ENCODE measurements at regions not wholly inside any gene's neighbourhood (a gene's known extent, or its start where the extent isn't known, plus 50 kb on each side); places are given as distances from the start of the nearest gene placed in this dataset.

DNA sequence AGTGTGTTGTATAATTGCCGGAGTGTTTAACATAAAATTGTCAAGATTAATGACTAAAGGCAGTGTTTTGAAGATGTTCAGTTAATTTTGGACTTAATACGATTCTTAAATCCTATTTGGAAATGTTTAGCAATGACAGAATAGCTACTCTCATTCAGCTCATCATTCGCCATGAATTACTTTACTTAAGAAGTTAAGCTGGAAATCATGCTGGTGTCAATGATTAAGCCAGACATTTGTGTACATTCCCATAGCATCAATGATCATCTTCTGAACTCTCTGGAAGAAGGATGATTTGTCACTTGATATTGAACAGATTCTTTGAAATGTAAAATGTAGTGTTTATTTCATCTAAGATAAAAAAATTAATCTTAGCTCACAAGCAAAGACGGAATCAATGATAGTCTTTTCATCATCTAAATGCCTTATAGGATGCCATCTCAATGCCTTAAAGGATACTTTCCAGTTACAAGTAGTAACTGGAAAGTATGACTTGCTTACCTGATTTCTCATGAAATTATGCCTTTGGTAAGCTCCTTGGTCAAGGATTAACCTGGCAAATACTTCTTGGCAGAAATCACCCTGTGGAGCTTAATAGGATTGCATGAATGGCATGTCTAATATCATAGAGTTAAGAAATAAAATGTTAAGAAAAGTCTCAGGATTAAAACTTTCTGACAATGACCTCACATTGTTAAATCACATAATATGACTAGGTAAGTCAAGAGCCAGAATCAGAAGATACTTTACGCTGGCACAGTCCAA lies 515.5 kb upstream of the AGA start:
- intact Hi-C loops (cut with DNase I; ENCODE audit: low total_unique reads): no loop called here
- DNase-seq: no peak
- WGBS, 2 donors: 94 to 95% methylated on average over 5 of the region's 5 CpGs
- Histone ChIP-seq H3K27ac (no peak overlapping the region), H3K27me3 (no peaks in the 10 kb centered on the region), H3K9me3 (no peaks in the 10 kb centered on the region), H3K36me3 (ENCODE audit: low read depth, missing control alignments) (no peaks in the 10 kb centered on the region), H3K4me3 (no peak overlapping the region), H3K4me1 (no peaks in the 10 kb centered on the region)
- TF ChIP-seq, protein P1, sequence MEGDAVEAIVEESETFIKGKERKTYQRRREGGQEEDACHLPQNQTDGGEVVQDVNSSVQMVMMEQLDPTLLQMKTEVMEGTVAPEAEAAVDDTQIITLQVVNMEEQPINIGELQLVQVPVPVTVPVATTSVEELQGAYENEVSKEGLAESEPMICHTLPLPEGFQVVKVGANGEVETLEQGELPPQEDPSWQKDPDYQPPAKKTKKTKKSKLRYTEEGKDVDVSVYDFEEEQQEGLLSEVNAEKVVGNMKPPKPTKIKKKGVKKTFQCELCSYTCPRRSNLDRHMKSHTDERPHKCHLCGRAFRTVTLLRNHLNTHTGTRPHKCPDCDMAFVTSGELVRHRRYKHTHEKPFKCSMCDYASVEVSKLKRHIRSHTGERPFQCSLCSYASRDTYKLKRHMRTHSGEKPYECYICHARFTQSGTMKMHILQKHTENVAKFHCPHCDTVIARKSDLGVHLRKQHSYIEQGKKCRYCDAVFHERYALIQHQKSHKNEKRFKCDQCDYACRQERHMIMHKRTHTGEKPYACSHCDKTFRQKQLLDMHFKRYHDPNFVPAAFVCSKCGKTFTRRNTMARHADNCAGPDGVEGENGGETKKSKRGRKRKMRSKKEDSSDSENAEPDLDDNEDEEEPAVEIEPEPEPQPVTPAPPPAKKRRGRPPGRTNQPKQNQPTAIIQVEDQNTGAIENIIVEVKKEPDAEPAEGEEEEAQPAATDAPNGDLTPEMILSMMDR (IDR thresholded peaks at IDR 0.05): no peak

DNA sequence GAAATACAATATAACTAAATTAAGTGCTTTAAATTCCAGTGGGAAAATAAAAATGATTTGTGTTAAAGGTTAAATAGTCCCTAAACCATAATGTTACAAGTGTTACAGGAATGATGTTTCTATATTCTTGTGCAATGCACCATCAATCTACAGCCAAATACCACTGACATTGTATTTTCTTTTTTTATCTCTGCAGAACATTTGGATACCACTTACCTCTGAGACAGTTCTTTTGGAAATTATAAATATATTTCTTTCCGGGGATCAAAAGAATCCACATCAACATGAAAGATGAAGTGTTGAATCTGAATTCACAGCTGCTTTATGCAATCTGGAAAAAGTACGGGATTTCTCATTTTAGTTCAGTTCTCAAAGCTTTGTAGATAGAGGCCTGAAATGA lies 518.3 kb upstream of the AGA start:
- Histone ChIP-seq H3K4me3 (no peak overlapping the region), H3K9me3 (no peaks in the 10 kb centered on the region), H3K4me1 (no peaks in the 10 kb centered on the region), H3K36me3 (ENCODE audit: low read depth, missing control alignments) (no peaks in the 10 kb centered on the region), H3K27me3 (no peaks in the 10 kb centered on the region), H3K27ac (no peak overlapping the region)
- TF ChIP-seq, protein P1 (IDR thresholded peaks at IDR 0.05): no peak
- TF ChIP-seq POLR2A (IDR thresholded peaks at IDR 0.05): no peak
- intact Hi-C loops (cut with DNase I; ENCODE audit: low total_unique reads): no loop called here
- no peak for DNase-seq
- 77 to 89% methylated on average over 2 of the region's 2 CpGs for WGBS, 2 donors

DNA sequence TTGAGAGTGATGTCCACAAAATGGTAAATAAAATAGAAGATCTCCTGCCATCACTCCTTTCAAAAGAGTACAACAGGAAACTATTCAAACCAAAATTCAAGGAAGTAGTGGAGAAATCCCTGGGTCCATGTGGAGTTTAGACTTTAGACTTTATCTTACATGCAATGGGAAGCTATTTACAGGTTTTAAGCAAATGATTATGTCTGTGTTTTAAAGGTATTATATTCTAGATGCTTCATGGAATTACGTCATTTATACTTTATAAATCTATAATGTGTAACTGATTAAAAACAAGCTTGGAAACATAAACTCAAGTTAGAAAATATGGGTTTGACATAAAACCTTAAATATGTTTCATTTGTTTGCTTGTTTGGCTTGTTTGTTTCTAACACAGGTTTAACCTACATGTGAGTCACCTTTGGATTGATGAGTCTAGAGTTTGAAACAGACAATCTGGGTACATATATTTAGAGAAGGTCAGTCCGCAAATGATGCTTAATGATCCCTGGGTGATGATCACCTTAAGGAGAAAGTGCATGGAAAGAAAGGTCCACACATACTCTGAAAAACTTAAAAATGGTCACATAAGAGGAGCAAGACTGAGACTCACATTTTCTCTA lies 519.6 kb upstream of the AGA start:
- H3K9me3 ChIP-seq: no peaks in the 10 kb centered on the region
- H3K27me3 ChIP-seq: no peaks in the 10 kb centered on the region
- no peak for TF ChIP-seq POLR2A (IDR thresholded peaks at IDR 0.05)
- TF ChIP-seq, protein P1 (IDR thresholded peaks at IDR 0.05): no peak
- intact Hi-C loops (cut with DNase I; ENCODE audit: low total_unique reads): no loop called here
- WGBS, 2 donors: 94 to 95% methylated on average over 2 of the region's 2 CpGs
- no peaks in the 10 kb centered on the region for H3K4me1 ChIP-seq
- DNase-seq: no peak
- H3K36me3 ChIP-seq (ENCODE audit: low read depth, missing control alignments): no peaks in the 10 kb centered on the region
- no peak overlapping the region for H3K27ac ChIP-seq
- no peak overlapping the region for H3K4me3 ChIP-seq

DNA sequence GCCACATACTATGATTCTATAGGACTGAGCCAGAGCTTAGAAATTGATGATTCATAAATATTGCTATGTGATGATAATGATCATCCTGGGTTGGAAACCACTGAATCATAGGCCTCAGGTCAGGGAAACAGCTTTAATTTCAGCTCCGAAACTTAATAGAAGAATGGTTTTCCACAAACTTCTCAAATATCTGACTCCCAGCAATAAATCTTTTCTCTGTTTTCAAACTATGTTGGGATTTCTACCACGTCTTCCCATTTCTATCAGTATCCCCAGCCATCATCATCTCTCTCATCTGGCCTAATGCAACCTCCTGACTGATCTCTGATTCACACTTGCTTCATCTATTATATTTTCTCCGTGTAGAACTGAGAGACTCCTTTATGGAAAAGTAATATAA lies 521.8 kb upstream of the AGA start:
- no peaks in the 10 kb centered on the region for H3K4me1 ChIP-seq
- DNase-seq: no peak
- WGBS, 2 donors: 83 to 86% methylated on average over 3 of the region's 3 CpGs
- H3K9me3 ChIP-seq: no peaks in the 10 kb centered on the region
- no peaks in the 10 kb centered on the region for H3K36me3 ChIP-seq (ENCODE audit: low read depth, missing control alignments)
- H3K27me3 ChIP-seq: no peaks in the 10 kb centered on the region
- intact Hi-C loops (cut with DNase I; ENCODE audit: low total_unique reads): no loop called here
- no peak overlapping the region for H3K27ac ChIP-seq
- TF ChIP-seq, protein P1 (IDR thresholded peaks at IDR 0.05): no peak
- TF ChIP-seq POLR2A (IDR thresholded peaks at IDR 0.05): no peak
- no peak overlapping the region for H3K4me3 ChIP-seq
